NB4 (cell line): ENCODE measurements at regions not wholly inside any gene's neighbourhood (a gene's known extent, or its start where the extent isn't known, plus 50 kb on each side); places are given as distances from the start of the nearest gene placed in this dataset.
A peak's percentile ranks its signal among the peaks of the same experiment; 100 is the strongest.

Source experiments
- DNase-seq: peaks from one replicate; pipeline ENCODE4 v3.0.0; 2010; ENCODE audit warnings: low read depth
- H3K4me3 ChIP-seq: one replicate; pipeline ENCODE4 v1.5.1; 2011; ENCODE audit warnings: mild to moderate bottlenecking, low read depth, low read length, moderate library complexity
- MAX ChIP-seq: IDR thresholded peaks from 2 replicates; pipeline ENCODE4 v1.6.1; 2011; ENCODE audit warnings: low read depth, low read length
- MYC ChIP-seq: IDR thresholded peaks from 2 replicates; pipeline ENCODE4 v1.6.1; 2011; ENCODE audit warnings: low read depth, low read length
- POLR2A ChIP-seq: IDR thresholded peaks from 2 replicates; pipeline ENCODE4 v1.6.1; 2011; ENCODE audit warnings: mild to moderate bottlenecking; ENCODE audit not compliant: insufficient read length; ENCODE audit errors: extremely low read depth
- TF ChIP-seq, protein P1 (sequence below): IDR thresholded peaks from one replicate; pipeline ENCODE4 v1.5.1; 2012; ENCODE audit warnings: low read depth, low read length

DNA sequence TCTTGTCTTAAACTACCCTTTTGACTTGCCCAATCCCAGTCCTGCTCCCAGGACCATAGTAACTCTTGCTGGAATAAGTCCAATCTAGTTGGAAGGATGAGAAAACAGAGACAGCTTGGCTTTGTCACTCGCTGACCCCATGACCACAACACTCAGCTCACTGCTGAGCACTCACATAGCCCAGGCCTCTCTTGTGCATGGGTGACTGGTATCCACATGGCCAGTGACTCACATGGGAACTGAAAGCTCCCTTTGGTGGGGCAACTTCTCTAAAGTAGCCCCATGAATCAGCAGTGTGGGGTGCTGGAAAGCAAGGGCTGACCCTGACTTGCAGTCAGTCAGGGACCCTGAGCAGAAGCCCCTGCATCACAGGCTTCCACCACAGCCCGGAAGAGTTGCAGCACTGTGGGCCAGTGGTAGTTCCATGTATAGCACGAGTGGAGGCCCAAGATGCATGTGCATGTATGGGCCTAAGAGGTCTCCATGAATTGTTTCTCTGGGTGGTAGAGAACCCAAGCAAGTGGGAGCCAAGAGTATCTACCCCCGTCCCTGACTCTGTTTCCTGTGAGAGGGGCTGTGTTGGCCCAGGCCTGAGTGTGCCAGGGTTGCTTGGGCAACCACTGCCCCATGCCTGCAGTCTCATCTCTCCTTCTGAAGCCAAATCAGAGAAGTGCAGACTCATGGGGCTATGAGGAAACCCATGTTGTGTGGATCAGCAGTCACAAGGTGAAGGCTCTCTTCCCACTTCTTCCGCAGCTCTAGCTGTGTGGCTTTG, 62.1 kb upstream of the XCR1 start:
- no peak overlapping the region for H3K4me3 ChIP-seq
- TF ChIP-seq MYC = peak; percentile 83
- TF ChIP-seq, protein P1, sequence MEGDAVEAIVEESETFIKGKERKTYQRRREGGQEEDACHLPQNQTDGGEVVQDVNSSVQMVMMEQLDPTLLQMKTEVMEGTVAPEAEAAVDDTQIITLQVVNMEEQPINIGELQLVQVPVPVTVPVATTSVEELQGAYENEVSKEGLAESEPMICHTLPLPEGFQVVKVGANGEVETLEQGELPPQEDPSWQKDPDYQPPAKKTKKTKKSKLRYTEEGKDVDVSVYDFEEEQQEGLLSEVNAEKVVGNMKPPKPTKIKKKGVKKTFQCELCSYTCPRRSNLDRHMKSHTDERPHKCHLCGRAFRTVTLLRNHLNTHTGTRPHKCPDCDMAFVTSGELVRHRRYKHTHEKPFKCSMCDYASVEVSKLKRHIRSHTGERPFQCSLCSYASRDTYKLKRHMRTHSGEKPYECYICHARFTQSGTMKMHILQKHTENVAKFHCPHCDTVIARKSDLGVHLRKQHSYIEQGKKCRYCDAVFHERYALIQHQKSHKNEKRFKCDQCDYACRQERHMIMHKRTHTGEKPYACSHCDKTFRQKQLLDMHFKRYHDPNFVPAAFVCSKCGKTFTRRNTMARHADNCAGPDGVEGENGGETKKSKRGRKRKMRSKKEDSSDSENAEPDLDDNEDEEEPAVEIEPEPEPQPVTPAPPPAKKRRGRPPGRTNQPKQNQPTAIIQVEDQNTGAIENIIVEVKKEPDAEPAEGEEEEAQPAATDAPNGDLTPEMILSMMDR = no peak
- TF ChIP-seq POLR2A = no peak
- peak; percentile 93 for TF ChIP-seq MAX
- peak; percentile 97 for DNase-seq

- DNase-seq = peak; percentile 83
- TF ChIP-seq MYC (peak; percentile 78), MAX (peak; percentile 55; the same call in 1 of the 2 replicates), POLR2A (no peak)
- TF ChIP-seq, protein P1 = peak; percentile 39
- H3K4me3 ChIP-seq = no peak overlapping the region
Observed at GRCh38 chr3:46087871-46088270, 60.6 kb upstream of the XCR1 start.

DNA sequence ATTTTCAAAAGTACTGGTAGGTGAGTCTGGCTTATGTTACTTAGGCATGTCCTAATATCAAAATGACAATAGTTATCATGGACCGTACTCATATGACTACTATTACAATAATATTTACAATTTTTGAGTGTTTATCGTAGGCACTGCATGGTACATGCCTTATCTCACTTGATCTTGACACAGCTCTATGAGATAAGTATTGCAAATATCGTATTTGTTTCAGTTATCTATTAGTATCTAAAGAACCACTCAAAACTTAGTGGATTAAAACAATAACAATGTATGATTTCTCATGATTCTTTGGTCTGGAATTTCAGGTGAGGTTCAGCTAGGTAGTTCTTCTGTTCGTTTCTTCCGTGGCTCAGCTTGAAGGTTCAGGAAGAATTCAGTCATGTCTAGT, 59.7 kb upstream of the XCR1 start:
- no peak overlapping the region for H3K4me3 ChIP-seq
- DNase-seq = no peak
- TF ChIP-seq MAX (no peak), MYC (no peak), POLR2A (no peak)
- TF ChIP-seq, protein P1 = no peak

DNA sequence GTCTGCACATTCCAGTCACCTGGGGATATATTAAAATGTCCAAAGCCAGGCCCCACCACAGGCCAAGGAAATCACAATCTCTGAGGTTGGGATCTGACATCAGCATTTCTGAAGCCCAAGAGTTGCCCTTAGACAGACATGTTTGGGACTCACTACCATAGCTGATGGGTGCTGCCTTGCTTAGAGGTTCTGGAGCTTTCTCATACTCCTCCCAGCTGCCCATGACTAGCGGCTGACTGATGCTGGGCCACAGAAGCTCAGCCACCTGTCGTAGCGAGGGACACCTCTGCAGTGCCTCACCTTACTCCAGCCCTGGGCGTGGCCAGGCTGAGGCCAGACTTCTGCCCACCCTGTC, 58.8 kb upstream of the XCR1 start:
- H3K4me3 ChIP-seq = no peak overlapping the region
- DNase-seq = no peak
- TF ChIP-seq POLR2A (no peak), MAX (no peak), MYC (no peak)
- TF ChIP-seq, protein P1 = no peak

- TF ChIP-seq MYC = no peak
- no peak for DNase-seq
- H3K4me3 ChIP-seq = no peak overlapping the region
Observed at GRCh38 chr3:46085421-46086082, 58.3 kb upstream of the XCR1 start.

GRCh38 chr3:46083956-46084355, 56.7 kb upstream of the XCR1 start:
- TF ChIP-seq, protein P1 = no peak
- TF ChIP-seq POLR2A (no peak), MYC (no peak), MAX (no peak)
- no peak overlapping the region for H3K4me3 ChIP-seq
- DNase-seq = no peak
